NCI-H1417 treated with DMSO at 0.1 percent for 48 hours (cell line): ENCODE measurements at regions not wholly inside any gene's neighbourhood (a gene's known extent, or its start where the extent isn't known, plus 50 kb on each side); places are given as distances from the start of the nearest gene placed in this dataset.

ENCODE experiments used
- DNase-seq: peaks from one replicate; lab custom pipeline; 2025; lab: John Stamatoyannopoulos, UW

DNA sequence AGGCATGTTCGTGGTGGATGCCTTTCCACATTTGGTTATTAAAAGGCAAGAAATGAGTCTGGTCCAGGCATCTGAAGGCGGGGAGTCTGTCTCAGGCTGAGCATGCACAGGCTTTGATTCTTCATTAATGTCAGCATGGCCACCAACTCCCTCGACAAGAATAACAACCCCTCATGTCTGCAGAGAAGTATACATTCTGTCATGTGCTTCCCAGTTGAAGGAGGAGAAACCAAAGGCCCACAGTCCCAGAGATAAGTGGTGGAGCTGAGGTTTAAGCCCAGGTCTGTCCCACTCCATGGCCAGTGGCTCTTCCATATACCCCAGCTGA lies 61.6 kb upstream of the LAPTM5 start:
- no peak for DNase-seq

DNA sequence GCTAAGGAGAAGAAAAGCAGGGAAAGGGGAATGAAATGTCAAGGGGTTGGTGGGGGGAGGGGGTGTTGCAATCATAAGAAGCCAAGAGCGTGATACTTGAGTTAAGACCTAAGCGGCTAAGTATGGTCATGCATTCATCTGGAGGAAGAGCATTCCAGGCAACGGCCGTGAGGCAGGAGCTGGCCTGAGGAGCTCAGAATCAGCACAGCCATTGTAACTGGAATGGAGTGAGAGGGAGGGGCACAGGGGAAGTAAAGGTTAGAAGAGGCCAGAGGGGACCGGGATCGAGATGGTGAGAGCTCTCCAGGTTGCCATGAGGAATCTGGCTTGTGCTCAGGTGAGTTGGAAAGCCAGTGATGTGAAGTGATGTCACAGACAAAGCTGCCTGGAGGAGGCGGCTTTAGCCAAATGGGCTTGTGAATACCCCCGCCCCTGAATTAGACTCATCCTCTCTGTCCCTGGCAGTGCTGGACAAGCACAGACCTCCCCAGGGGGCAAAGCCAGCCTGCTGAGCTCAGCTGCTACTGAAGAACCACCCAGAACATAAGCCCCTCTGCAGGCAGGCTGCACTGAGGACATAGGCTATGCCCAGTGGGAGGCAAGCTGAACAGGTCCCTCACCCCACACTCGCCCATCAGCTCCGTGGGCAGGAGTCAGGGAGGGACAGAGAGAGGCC lies 61.1 kb upstream of the LAPTM5 start:
- DNase-seq: no peak

DNA sequence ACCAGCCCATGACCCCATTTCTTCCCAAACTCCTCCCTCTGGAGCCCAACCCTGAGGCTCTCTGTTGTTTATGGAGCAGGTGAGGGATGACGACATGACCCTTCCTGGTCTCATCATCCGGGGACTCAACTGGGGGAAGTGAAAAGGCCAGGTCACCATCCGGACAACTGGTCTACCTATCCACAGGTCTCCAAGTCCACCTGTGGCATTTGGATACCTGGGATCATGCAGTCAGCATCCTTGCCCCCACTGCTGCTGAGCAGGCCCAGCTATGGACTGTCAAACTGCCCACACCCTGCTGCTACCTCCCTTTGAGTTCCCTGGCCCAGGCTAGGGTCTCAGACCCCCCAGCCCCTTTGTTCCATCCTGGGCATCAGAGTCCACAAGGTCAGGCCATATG lies 60.0 kb upstream of the LAPTM5 start:
- no peak for DNase-seq

GRCh38 chr1:30817077-30817438 lies 59.5 kb upstream of the LAPTM5 start:
- DNase-seq: no peak

DNA sequence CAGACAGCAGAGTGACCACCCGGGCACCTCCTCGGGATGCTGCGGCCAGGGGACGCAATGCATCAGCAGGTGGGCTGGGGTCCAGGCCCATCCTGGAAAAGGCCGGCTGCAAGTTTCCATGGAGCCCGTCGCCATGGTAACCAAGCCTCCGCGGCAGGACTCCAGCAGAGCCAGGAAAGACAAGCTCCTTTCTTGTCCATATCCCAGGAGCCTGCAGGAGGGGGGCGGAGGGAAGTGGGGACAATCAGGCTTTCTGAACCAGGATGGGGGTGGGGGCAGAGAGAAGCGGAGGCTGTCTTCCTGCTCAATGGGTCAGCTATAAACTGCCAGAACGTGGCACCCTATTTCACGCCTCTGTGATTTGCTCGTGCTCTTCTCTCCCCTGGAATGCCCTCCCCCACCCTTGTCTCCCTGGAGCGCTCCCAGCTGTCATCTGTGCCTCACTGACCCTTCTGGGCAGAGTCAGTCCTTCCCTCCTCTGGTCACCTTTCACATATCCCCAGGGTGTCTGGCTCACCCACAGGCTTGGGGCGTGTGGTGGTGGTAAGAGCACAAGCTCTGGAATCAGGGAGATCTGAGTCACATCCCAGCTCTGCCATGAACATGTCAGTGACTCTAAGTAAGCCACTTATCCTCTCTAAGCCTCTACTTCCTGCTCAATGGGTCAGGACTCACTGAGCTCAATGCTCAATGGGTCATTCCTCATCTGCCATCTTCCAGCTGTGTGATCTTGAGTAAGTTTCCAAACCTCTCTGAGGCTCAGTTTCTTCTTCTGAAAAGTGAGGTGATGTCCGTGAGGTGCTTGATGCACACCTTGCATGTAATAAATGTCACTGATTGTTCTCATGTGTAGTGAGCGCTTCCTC lies 58.9 kb upstream of the LAPTM5 start:
- DNase-seq: peak; percentile 9

DNA sequence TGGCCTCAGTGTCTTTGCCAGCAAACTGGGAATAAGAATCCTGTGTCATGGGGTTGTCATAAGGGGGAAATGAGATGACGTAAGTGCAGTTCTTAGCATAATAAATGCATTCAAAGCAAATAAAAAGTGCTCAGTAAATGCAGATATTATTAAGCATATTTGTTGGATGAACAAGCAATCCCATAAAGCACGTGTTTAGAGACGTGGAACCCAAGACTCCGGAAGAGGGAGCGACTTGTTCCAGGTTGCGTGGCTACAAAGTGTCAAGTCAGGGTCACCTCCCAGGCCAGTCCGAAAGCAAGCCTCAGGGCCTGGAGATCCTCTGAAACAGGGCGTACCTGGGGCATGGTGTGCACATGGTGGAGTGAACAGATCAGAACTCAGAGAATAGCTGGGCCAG lies 58.0 kb upstream of the LAPTM5 start:
- DNase-seq: no peak

GRCh38 chr1:30814292-30814691 lies 56.7 kb upstream of the LAPTM5 start:
- no peak for DNase-seq

DNA sequence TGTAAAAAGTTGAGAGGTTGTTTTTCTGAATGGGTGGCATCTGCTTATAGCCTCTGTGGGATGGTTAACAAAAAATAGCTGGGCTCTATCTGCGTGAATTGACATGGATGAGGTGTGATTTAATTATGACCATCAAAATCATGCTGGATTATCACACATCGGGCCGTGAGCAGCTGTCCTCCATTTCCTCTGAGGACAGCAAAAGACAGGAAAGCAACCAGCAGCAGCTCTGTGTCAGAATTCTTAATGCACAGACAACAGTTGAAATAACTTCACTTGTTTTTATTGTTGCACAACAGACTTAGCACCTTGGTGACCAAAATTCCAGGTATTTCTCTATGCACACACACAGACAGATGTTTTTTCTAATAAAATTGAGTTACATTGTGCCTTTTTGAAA lies 54.5 kb upstream of the LAPTM5 start:
- no peak for DNase-seq

DNA sequence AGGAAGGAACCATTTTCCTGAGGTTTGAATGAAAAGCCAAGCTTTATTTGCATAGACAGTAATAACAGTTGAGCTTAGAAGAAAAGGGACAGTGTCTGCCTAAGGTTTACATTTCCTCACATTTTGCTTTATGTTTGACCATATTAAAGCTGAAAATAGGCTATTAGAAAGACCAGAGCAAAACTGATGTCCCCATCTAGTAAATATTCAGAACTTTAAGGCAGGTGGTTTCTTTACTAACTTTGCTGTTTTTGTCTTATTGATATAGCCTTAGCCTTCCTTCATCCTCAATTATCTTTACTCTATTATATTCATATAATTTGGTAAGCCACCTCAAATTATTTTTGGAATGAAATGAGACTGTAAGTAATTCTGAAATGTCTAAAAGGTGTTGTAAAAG lies 53.6 kb upstream of the LAPTM5 start:
- no peak for DNase-seq

DNA sequence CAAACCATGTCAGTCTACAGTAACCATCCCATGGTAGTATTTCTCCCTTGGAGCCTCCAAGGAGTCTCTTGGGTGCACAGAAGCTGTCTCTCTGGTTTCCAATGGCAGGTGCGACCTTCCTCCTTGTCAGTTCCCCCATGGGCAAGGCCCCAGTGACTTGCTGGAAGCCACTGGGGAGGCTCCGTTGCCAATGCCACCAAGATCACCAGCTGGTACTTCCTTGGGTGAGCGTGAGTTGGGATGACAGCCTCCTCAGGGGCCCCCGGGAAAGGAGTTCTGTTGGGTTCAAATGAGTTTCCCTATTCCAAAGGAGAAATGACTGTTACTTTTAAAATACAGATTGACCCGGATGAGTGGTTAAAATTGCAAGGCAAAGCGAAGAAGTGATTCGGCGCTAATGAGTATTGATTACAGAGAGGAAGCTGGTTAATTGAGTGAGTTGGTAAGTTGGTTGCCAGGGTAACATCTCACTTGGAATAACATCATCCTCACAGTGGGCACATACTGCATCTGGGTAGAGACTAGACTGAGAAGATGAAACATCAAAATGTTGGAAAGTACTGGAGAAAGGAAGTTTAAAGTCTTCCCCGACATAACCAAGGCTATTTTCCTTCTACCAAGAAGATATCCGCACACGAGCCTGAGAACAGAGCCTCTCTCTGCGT lies 53.0 kb upstream of the LAPTM5 start:
- DNase-seq: no peak

GRCh38 chr1:30809514-30810263 lies 52.1 kb upstream of the LAPTM5 start:
- DNase-seq: no peak

- DNase-seq: no peak
Measured at GRCh38 chr1:30808067-30808662, 50.6 kb upstream of the LAPTM5 start.

DNA sequence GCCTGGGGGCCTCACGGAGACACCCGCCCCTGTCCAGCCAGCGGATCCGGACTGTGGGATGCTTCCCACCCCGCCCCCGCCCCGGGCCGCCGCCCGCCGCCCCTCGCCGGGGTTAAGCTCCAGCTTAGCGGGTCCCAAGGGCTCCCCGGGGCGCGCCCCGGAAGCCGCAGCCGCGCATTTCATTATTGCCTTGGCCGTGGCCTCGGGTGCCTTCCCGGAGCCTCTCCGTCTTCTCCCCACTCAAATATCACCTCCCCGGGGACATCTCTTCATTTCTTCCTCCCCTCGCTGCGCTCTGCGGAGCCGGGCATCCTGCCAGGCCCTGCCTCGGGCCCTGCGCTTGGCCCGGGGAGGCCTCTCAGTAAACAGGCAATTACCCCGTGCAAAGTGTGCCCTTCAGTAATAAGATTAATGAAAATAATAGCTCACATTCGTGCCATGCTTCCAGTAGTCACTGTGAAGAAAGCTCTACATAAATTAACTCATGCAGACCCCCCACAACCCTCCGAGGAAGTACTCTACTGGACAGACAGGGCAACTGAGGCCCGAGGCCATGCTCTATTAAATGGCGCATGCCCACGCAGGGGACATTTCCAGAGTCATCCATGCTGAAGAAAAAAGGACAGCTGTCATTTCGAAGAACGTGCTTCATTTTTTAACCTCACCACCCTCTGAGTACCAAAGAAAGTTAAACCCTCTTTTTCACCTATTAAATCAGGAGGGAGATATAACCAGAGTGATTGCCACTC lies 49.9 kb upstream of the LAPTM5 start:
- DNase-seq: peak; percentile 43
